HepG2 (cell line): ENCODE measurements at regions not wholly inside any gene's neighbourhood (a gene's known extent, or its start where the extent isn't known, plus 50 kb on each side); places are given as distances from the start of the nearest gene placed in this dataset.

ENCODE experiments used
- ATAC-seq: fragments of 200-7000 bp; cut with Tn5 transposase; 3 replicates; pipeline ENCODE4 v1.9.1; 2020; ENCODE audit warnings: mild to moderate bottlenecking, moderate library complexity
- BruUV-seq: library from RNA; stranded (reverse); fragments of 400-500 nt; replicated peaks from 2 replicates; lab custom pipeline; 2021; lab: Mats Ljungman, UMichigan
- CTCF ChIA-PET: fragments of 300-600 bp; formaldehyde crosslinking; extraction: SDS; loops from one replicate; lab custom pipeline; 2021; ENCODE audit warnings: low total read pairs, inconsistent platforms, low intra/inter-chr PET ratio; lab: Yijun Ruan, JAX
- POLR2A ChIA-PET: fragments of 350-600 bp; sonication (Branson Sonifier 250); formaldehyde crosslinking; loops from one replicate; lab custom pipeline; 2020; ENCODE audit warnings: antibody characterized with exemption, inconsistent platforms; lab: Yijun Ruan, JAX
- DNase-seq: peaks from one replicate; pipeline ENCODE4 v3.0.0-alpha.2; 2015; ENCODE audit warnings: low spot score
- FAIRE-seq: peaks from 3 replicates; lab custom pipeline; 2011; peaks lifted over from hg19 to GRCh38; lab: Jason Lieb, UNC
- H2AFZ ChIP-seq: one replicate; pipeline ENCODE4 v1.6.1; 2011; ENCODE audit warnings: low read length, inconsistent platforms
- H3K27ac ChIP-seq: fragments of 300-600 bp; 3 replicates; pipeline ENCODE4 v1.8.0; 2011; ENCODE audit warnings: mixed run types, mild to moderate bottlenecking, mixed read lengths, low read length, inconsistent platforms; ENCODE audit not compliant: insufficient read depth; ENCODE audit errors: extremely low read length
- H3K27me3 ChIP-seq, 2 experiments: fragments of 200-600 bp in 1 of 2; 2 replicates in 1 of 2; 3 replicates in 1 of 2; pipeline versions ENCODE4 v1.6.0 to v1.8.0; 2011; ENCODE audit warnings: low read length in 2 of 2, mild to moderate bottlenecking in 2 of 2, moderate library complexity in 2 of 2, inconsistent platforms in 1 of 2; ENCODE audit not compliant: insufficient read depth in 2 of 2, control insufficient read depth in 1 of 2
- H3K36me3 ChIP-seq, 2 experiments: fragments of 200-600 bp in 1 of 2; replicated peaks in 1 of 2; 2 replicates in 1 of 2; 3 replicates in 1 of 2; pipeline versions ENCODE4 v1.5.1 to v1.8.0; 2011; ENCODE audit warnings: low read length in 2 of 2, inconsistent platforms in 1 of 2; ENCODE audit not compliant: insufficient read depth in 2 of 2, control insufficient read depth in 1 of 2
- H3K4me1 ChIP-seq: 2 replicates; pipeline ENCODE4 v1.5.1; 2012; ENCODE audit warnings: low read length, inconsistent platforms; ENCODE audit not compliant: insufficient read depth
- H3K4me2 ChIP-seq: 2 replicates; pipeline ENCODE4 v1.6.0; 2011; ENCODE audit warnings: low read depth, low read length, inconsistent platforms
- H3K4me3 ChIP-seq, 3 experiments: fragments of 200-600 bp in 1 of 3; sonication (generic), shearing (Covaris generic) in 1 of 3; replicated peaks in 1 of 3; 2 replicates each; pipeline ENCODE4 v1.5.1; 2011 to 2016; ENCODE audit warnings: low read length in 3 of 3, inconsistent platforms in 2 of 3, low read depth in 2 of 3, mild to moderate bottlenecking in 2 of 3, control low read depth in 1 of 3, mixed read lengths in 1 of 3; ENCODE audit not compliant: insufficient read depth in 1 of 3
- H3K79me2 ChIP-seq: one replicate; pipeline ENCODE4 v1.6.1; 2011; ENCODE audit warnings: low read length, inconsistent platforms; ENCODE audit not compliant: insufficient read depth
- H3K9ac ChIP-seq: 2 replicates; pipeline ENCODE4 v1.6.0; 2011; ENCODE audit warnings: mild to moderate bottlenecking, low read depth, low read length, inconsistent platforms; ENCODE audit not compliant: insufficient read depth
- H3K9me3 ChIP-seq: 2 replicates; pipeline ENCODE4 v1.5.1; 2012; ENCODE audit warnings: mild to moderate bottlenecking, low read length
- H4K20me1 ChIP-seq: 2 replicates; pipeline ENCODE4 v1.6.0; 2011; ENCODE audit warnings: inconsistent platforms, mild to moderate bottlenecking, low read length, moderate library complexity; ENCODE audit not compliant: insufficient read depth
- CHD4 ChIP-seq: fragments of 200-600 bp; sonication (generic); IDR thresholded peaks from 2 replicates; pipeline ENCODE4 v1.7.0; 2017; ENCODE audit warnings: mild to moderate bottlenecking, low read length, borderline replicate concordance
- DPF2 ChIP-seq: sonication (generic); formaldehyde crosslinking; IDR thresholded peaks from 2 replicates; pipeline ENCODE4 v1.4.0; 2020; ENCODE audit warnings: mild to moderate bottlenecking, low read depth, missing genetic modification reagents, borderline replicate concordance
- GFI1 ChIP-seq: sonication (generic); formaldehyde crosslinking; IDR thresholded peaks from 2 replicates; pipeline ENCODE4 v1.5.0; 2020; ENCODE audit warnings: missing genetic modification reagents, mild to moderate bottlenecking, borderline replicate concordance
- JUND ChIP-seq: sonication (generic); formaldehyde crosslinking; IDR thresholded peaks from 2 replicates; pipeline ENCODE4 v1.8.0; 2022; ENCODE audit warnings: mild to moderate bottlenecking, missing genetic modification reagents
- KDM6A ChIP-seq: IDR thresholded peaks from 2 replicates; pipeline ENCODE4 v1.6.1; 2016; ENCODE audit warnings: low read depth
- NCOR1 ChIP-seq: fragments of 200-600 bp; sonication (generic); IDR thresholded peaks from 2 replicates; pipeline ENCODE4 v1.7.0; 2017; ENCODE audit warnings: antibody characterized with exemption, low read length, borderline replicate concordance
- PCBP1 ChIP-seq: fragments of 200-400 bp; formaldehyde crosslinking; IDR thresholded peaks from 2 replicates; pipeline ENCODE4 v1.6.1; 2017; ENCODE audit warnings: mild to moderate bottlenecking, low read depth, low read length, borderline replicate concordance
- RFXAP ChIP-seq: sonication (generic); formaldehyde crosslinking; IDR thresholded peaks from 2 replicates; pipeline ENCODE4 v1.4.0; 2020; ENCODE audit warnings: missing genetic modification reagents, borderline replicate concordance
- SNRNP70 ChIP-seq: fragments of 200-400 bp; formaldehyde crosslinking; IDR thresholded peaks from 2 replicates; pipeline ENCODE4 v1.6.1; 2017; ENCODE audit warnings: mild to moderate bottlenecking, low read depth, low read length, moderate library complexity
- TGIF2 ChIP-seq: IDR thresholded peaks from 2 replicates; pipeline ENCODE4 v1.6.1; 2016; ENCODE audit warnings: control low read depth, missing compliant biosample characterization
- ZFP36 ChIP-seq: fragments of 150-350 bp; IDR thresholded peaks from 2 replicates; pipeline ENCODE4 v1.6.1; 2018; ENCODE audit warnings: borderline replicate concordance, low read length, low read depth; ENCODE audit not compliant: partially characterized antibody
- ZFP36L1 ChIP-seq: sonication (generic); formaldehyde crosslinking; IDR thresholded peaks from 2 replicates; pipeline ENCODE4 v1.8.0; 2022; ENCODE audit warnings: mild to moderate bottlenecking, missing genetic modification reagents, moderate library complexity
- ZNF225 ChIP-seq: sonication (generic); formaldehyde crosslinking; IDR thresholded peaks from 2 replicates; pipeline ENCODE4 v1.4.0; 2020; ENCODE audit warnings: mild to moderate bottlenecking, missing genetic modification reagents
- ZNF431 ChIP-seq: sonication (generic); formaldehyde crosslinking; IDR thresholded peaks from 2 replicates; pipeline ENCODE4 v1.9.0; 2022; ENCODE audit warnings: missing genetic modification reagents, low read depth, mild to moderate bottlenecking, borderline replicate concordance
- ZNF44 ChIP-seq: sonication (generic); formaldehyde crosslinking; IDR thresholded peaks from 2 replicates; pipeline ENCODE4 v1.5.1; 2020; ENCODE audit warnings: mild to moderate bottlenecking, missing genetic modification reagents
- ZNF567 ChIP-seq: sonication (generic); formaldehyde crosslinking; IDR thresholded peaks from 2 replicates; pipeline ENCODE4 v1.8.1; 2023; ENCODE audit warnings: mild to moderate bottlenecking, missing genetic modification reagents, borderline replicate concordance
- ZNF839 ChIP-seq: sonication (generic); formaldehyde crosslinking; IDR thresholded peaks from 2 replicates; pipeline ENCODE4 v1.4.0; 2020; ENCODE audit warnings: missing genetic modification reagents, mild to moderate bottlenecking, borderline replicate concordance
- WGBS: methylation state at CpG from one replicate; pipeline ENCODE4 v1.1.6; 2017; ENCODE audit warnings: low lambda C conversion rate; 5-methylcytosine and 5-hydroxymethylcytosine counted together
- in situ Hi-C: cut with HindIII; loops from 2 replicates; pipeline ENCODE4 v1.10.0; 2017; ENCODE audit warnings: low pct_unique_long_range_greater_than_20kb; ENCODE audit not compliant: extremely low pct_ligation_motif_present
- intact Hi-C: fragments of 100-400 bp; cut with micrococcal nuclease; formaldehyde crosslinking; loops from one replicate; pipeline ENCODE4 v1.10.0; 2022; ENCODE audit not compliant: unreplicated experiment
- TF ChIP-seq, protein P1 (sequence below): sonication (generic); formaldehyde crosslinking; IDR thresholded peaks from 2 replicates; pipeline ENCODE4 v1.4.0; 2020; ENCODE audit warnings: mild to moderate bottlenecking, low read depth, missing genetic modification reagents
- TF ChIP-seq, protein P2 (sequence below): IDR thresholded peaks from 2 replicates; pipeline ENCODE4 v1.6.1; 2018; ENCODE audit warnings: missing genetic modification reagents
- TF ChIP-seq, protein P3 (sequence below): sonication (generic); formaldehyde crosslinking; IDR thresholded peaks from 2 replicates; pipeline ENCODE4 v1.4.0; 2020; ENCODE audit warnings: missing genetic modification reagents, mild to moderate bottlenecking, borderline replicate concordance

DNA sequence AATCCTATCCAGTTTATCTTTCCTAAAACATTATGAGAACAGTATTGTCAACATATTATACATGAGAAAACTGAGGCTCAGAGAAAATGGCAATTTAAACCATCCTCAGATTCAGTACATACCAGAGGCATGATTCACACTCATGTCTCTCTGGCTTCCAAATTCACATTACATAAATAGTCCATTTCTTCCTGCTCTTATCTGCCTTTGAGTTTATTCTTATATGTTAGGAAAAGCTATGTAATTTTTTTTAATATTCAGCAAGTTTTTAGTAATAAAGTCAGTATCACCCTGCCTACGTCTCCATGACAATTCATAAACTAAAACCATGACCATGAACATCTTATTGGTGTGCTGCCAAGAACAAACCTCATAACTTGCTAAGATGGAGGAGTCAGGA, 1260.2 kb upstream of the SORCS1 start (continued):
- TF ChIP-seq SNRNP70 (no peak), JUND (CRISPR knock-in tag) (no peak), KDM6A (CRISPR knock-in tag) (no peak), ZNF225 (CRISPR knock-in tag) (no peak), ZFP36 (no peak), ZNF567 (CRISPR knock-in tag) (no peak), ZNF44 (CRISPR knock-in tag) (no peak), CHD4 (no peak), ZFP36L1 (no peak)

GRCh38 chr10:108422286-108422685, 1257.8 kb upstream of the SORCS1 start:
- Histone ChIP-seq H2AFZ (no peak overlapping the region), H3K79me2 (no peaks in the 10 kb centered on the region), H3K4me2 (no peak overlapping the region), H3K36me3 (no peaks in the 10 kb centered on the region), H3K4me1 (no peaks in the 10 kb centered on the region), H3K9ac (no peak overlapping the region), H3K9me3 (peaks cover 75% of the 10 kb centered on the region), H3K27me3 (no peaks in the 10 kb centered on the region; a peak in 1 of 5 replicates), H3K27ac (no peak overlapping the region), H3K4me3 (no peak overlapping the region), H4K20me1 (no peaks in the 10 kb centered on the region)
- in situ Hi-C loops = no loop called here
- no peak for TF ChIP-seq ZNF431 (CRISPR knock-in tag)
- TF ChIP-seq, protein P1, sequence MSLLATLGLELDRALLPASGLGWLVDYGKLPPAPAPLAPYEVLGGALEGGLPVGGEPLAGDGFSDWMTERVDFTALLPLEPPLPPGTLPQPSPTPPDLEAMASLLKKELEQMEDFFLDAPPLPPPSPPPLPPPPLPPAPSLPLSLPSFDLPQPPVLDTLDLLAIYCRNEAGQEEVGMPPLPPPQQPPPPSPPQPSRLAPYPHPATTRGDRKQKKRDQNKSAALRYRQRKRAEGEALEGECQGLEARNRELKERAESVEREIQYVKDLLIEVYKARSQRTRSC (CRISPR knock-in tag) = no peak
- TF ChIP-seq RFXAP (CRISPR knock-in tag) = no peak
- TF ChIP-seq, protein P2, sequence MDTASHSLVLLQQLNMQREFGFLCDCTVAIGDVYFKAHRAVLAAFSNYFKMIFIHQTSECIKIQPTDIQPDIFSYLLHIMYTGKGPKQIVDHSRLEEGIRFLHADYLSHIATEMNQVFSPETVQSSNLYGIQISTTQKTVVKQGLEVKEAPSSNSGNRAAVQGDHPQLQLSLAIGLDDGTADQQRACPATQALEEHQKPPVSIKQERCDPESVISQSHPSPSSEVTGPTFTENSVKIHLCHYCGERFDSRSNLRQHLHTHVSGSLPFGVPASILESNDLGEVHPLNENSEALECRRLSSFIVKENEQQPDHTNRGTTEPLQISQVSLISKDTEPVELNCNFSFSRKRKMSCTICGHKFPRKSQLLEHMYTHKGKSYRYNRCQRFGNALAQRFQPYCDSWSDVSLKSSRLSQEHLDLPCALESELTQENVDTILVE (CRISPR knock-in tag) = no peak
- no peak for TF ChIP-seq PCBP1
- no peak for TF ChIP-seq TGIF2 (CRISPR knock-in tag)
- TF ChIP-seq, protein P3, sequence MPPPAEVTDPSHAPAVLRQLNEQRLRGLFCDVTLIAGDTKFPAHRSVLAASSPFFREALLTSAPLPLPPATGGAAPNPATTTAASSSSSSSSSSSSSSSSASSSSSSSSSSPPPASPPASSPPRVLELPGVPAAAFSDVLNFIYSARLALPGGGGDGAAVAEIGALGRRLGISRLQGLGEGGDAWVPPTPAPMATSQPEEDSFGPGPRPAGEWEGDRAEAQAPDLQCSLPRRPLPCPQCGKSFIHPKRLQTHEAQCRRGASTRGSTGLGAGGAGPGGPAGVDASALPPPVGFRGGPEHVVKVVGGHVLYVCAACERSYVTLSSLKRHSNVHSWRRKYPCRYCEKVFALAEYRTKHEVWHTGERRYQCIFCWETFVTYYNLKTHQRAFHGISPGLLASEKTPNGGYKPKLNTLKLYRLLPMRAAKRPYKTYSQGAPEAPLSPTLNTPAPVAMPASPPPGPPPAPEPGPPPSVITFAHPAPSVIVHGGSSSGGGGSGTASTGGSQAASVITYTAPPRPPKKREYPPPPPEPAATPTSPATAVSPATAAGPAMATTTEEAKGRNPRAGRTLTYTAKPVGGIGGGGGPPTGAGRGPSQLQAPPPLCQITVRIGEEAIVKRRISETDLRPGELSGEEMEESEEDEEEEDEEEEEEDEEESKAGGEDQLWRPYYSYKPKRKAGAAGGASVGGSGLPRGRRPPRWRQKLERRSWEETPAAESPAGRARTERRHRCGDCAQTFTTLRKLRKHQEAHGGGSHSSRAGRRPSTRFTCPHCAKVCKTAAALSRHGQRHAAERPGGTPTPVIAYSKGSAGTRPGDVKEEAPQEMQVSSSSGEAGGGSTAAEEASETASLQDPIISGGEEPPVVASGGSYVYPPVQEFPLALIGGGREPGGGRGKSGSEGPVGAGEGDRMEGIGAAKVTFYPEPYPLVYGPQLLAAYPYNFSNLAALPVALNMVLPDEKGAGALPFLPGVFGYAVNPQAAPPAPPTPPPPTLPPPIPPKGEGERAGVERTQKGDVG (CRISPR knock-in tag) = no peak
- TF ChIP-seq GFI1 (CRISPR knock-in tag) = no peak
- TF ChIP-seq DPF2 (CRISPR knock-in tag) = no peak
- no peak for TF ChIP-seq ZNF839
- no peak for TF ChIP-seq NCOR1
- no peak for ATAC-seq
- WGBS = 0% methylated on average over 2 of the region's 2 CpGs
- no TSS peak for BruUV-seq
- ChIA-PET CTCF (no interaction called here), POLR2A (no interaction called here)
- intact Hi-C loops = no loop called here
- no peak for FAIRE-seq
- DNase-seq = no peak
